Neuronal stem cell (in vitro differentiated cells): ENCODE measurements at regions not wholly inside any gene's neighbourhood (a gene's known extent, or its start where the extent isn't known, plus 50 kb on each side); places are given as distances from the start of the nearest gene placed in this dataset.

Experiments used
- DNase-seq: peaks from one replicate; pipeline ENCODE4 v3.0.0-alpha.2; 2013; ENCODE audit warnings: low spot score
- H2AFZ ChIP-seq: one replicate; pipeline ENCODE4 v1.6.1; 2013; ENCODE audit warnings: mild to moderate bottlenecking, low read length, inconsistent platforms
- H2AK5ac ChIP-seq: 2 replicates; pipeline ENCODE4 v1.6.1; 2013; ENCODE audit warnings: low read depth, mild to moderate bottlenecking, inconsistent platforms, low read length, moderate library complexity, mixed read lengths
- H2BK120ac ChIP-seq: 2 replicates; pipeline ENCODE4 v1.6.1; 2013; ENCODE audit warnings: low read depth, mild to moderate bottlenecking, inconsistent platforms, low read length, moderate library complexity, mixed read lengths
- H2BK12ac ChIP-seq: one replicate; pipeline ENCODE4 v1.6.1; 2013; ENCODE audit warnings: low read length, inconsistent platforms
- H2BK15ac ChIP-seq: 2 replicates; pipeline ENCODE4 v1.6.1; 2013; ENCODE audit warnings: mild to moderate bottlenecking, low read length, inconsistent platforms, mixed read lengths
- H2BK5ac ChIP-seq: one replicate; pipeline ENCODE4 v1.6.1; 2013; ENCODE audit warnings: inconsistent platforms, mild to moderate bottlenecking, low read length, moderate library complexity
- H3K14ac ChIP-seq: one replicate; pipeline ENCODE4 v1.6.1; 2013; ENCODE audit warnings: low read length, inconsistent platforms
- H3K18ac ChIP-seq: 2 replicates; pipeline ENCODE4 v1.6.1; 2013; ENCODE audit warnings: low read length, inconsistent platforms
- H3K23ac ChIP-seq: 2 replicates; pipeline ENCODE4 v1.6.1; 2013; ENCODE audit warnings: low read depth, mild to moderate bottlenecking, mixed read lengths, low read length, inconsistent platforms; ENCODE audit not compliant: poor library complexity
- H3K27ac ChIP-seq: replicated peaks from 3 replicates; pipeline ENCODE4 v1.5.1; 2013; ENCODE audit warnings: low read length, inconsistent platforms
- H3K27me3 ChIP-seq, 3 experiments: 2 replicates each; pipeline ENCODE4 v1.6.1; 2013; ENCODE audit warnings: low read length in 3 of 3, mild to moderate bottlenecking in 2 of 3, inconsistent platforms in 1 of 3, low read depth in 1 of 3, mixed read lengths in 1 of 3, moderate library complexity in 1 of 3; ENCODE audit not compliant: control insufficient read depth in 3 of 3, insufficient read depth in 3 of 3
- H3K36me3 ChIP-seq, 2 donors: replicated peaks in 1 of 2; 2 replicates each; pipeline ENCODE4 v1.6.1; 2013; ENCODE audit warnings: low read length in 2 of 2; ENCODE audit not compliant: control insufficient read depth in 2 of 2, insufficient read depth in 2 of 2
- H3K4ac ChIP-seq: 2 replicates; pipeline ENCODE4 v1.6.1; 2013; ENCODE audit warnings: inconsistent platforms, mild to moderate bottlenecking, low read length, moderate library complexity
- H3K4me1 ChIP-seq, 2 donors: 1 replicate in 1 of 2; 2 replicates in 1 of 2; pipeline ENCODE4 v1.6.1; 2013; ENCODE audit warnings: low read length in 2 of 2, low read depth in 1 of 2; ENCODE audit not compliant: control insufficient read depth in 2 of 2, insufficient read depth in 1 of 2
- H3K4me2 ChIP-seq: one replicate; pipeline ENCODE4 v1.6.1; 2013; ENCODE audit warnings: mild to moderate bottlenecking, low read length, inconsistent platforms; ENCODE audit not compliant: insufficient read depth, poor library complexity, severe bottlenecking
- H3K4me3 ChIP-seq, 2 donors: 2 replicates each; pipeline ENCODE4 v1.5.1; 2013; ENCODE audit warnings: low read length in 2 of 2, mild to moderate bottlenecking in 2 of 2, inconsistent platforms in 1 of 2, moderate library complexity in 1 of 2
- H3K79me1 ChIP-seq: one replicate; pipeline ENCODE4 v1.6.1; 2013; ENCODE audit warnings: low read depth, mild to moderate bottlenecking, inconsistent platforms, low read length, moderate library complexity
- H3K9ac ChIP-seq: one replicate; pipeline ENCODE4 v1.6.1; 2013; ENCODE audit warnings: mild to moderate bottlenecking, low read depth, low read length, inconsistent platforms; ENCODE audit not compliant: poor library complexity
- H3K9me3 ChIP-seq, 2 donors: replicated peaks in 1 of 2; 2 replicates each; pipeline versions ENCODE3 to v1.6.1; 2013; ENCODE audit warnings: low read length in 2 of 2, mild to moderate bottlenecking in 2 of 2, inconsistent platforms in 1 of 2, low read depth in 1 of 2, mixed read lengths in 1 of 2, moderate library complexity in 1 of 2; ENCODE audit not compliant: control insufficient read depth in 2 of 2, insufficient read depth in 1 of 2
- H4K8ac ChIP-seq: one replicate; pipeline ENCODE4 v1.6.1; 2013; ENCODE audit warnings: low read depth, mild to moderate bottlenecking, inconsistent platforms, low read length, moderate library complexity
- H4K91ac ChIP-seq: one replicate; pipeline ENCODE4 v1.6.1; 2013; ENCODE audit warnings: low read length, low read depth, mild to moderate bottlenecking, inconsistent platforms; ENCODE audit not compliant: poor library complexity
- WGBS, 2 donors: extraction: QIAGEN DNeasy Blood & Tissue Kit; methylation state at CpG; one replicate each; pipeline ENCODE4 v1.1.7; 2013; ENCODE audit warnings: missing lambda C conversion rate in 2 of 2, mixed read lengths in 1 of 2; ENCODE audit not compliant: insufficient read length in 2 of 2, insufficient replicate concordance in 1 of 2; ENCODE audit errors: extremely low coverage in 2 of 2; 5-methylcytosine and 5-hydroxymethylcytosine counted together

GRCh38 chr21:22691658-22692057 lies 1693.4 kb downstream of the NCAM2 start:
- no peak overlapping the region for H3K4me3 ChIP-seq
- H2BK120ac ChIP-seq, result no peak overlapping the region
- H3K27ac ChIP-seq, result no peak overlapping the region
- no peak overlapping the region for H3K9ac ChIP-seq
- no peak overlapping the region for H3K23ac ChIP-seq
- no peak overlapping the region for H3K14ac ChIP-seq
- no peak overlapping the region for H4K8ac ChIP-seq
- H3K79me1 ChIP-seq, result no peaks in the 10 kb centered on the region
- no peak overlapping the region for H3K4me2 ChIP-seq
- no peak overlapping the region for H2AFZ ChIP-seq
- no peak overlapping the region for H2BK15ac ChIP-seq
- H4K91ac ChIP-seq, result no peak overlapping the region
- H3K9me3 ChIP-seq, result no peaks in the 10 kb centered on the region
- DNase-seq, result no peak
- H3K4ac ChIP-seq, result no peak overlapping the region
- no peaks in the 10 kb centered on the region for H3K27me3 ChIP-seq
- no peak overlapping the region for H2BK12ac ChIP-seq
- H3K36me3 ChIP-seq, result no peaks in the 10 kb centered on the region
- H3K18ac ChIP-seq, result no peak overlapping the region
- no peak overlapping the region for H2AK5ac ChIP-seq
- no peaks in the 10 kb centered on the region for H3K4me1 ChIP-seq
- no peak overlapping the region for H2BK5ac ChIP-seq

DNA sequence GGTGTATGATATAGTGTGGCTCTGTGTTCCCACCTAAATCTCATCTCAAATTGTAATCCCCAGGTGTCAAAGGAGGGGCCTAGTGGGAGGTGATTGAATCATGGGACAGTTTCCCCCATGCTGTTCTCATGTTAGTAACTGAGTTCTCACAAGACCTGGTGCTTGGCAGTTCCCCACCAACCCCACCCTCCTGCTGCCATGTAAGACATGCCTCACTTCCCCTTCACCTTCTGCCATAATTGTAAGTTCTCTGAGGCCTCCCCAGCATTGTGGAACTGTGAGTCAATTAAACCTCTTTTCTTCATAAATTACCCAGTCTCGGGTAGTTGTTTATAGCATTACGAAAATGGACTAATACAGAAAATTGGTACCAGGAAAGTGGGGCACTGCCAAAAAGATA lies 1705.3 kb downstream of the NCAM2 start:
- Histone ChIP-seq H3K36me3 (no peaks in the 10 kb centered on the region), H4K91ac (no peak overlapping the region), H3K4me2 (no peak overlapping the region), H3K18ac (no peak overlapping the region), H3K4me3 (no peak overlapping the region), H3K14ac (no peak overlapping the region), H4K8ac (no peak overlapping the region), H3K23ac (no peak overlapping the region), H2BK120ac (no peak overlapping the region), H3K4me1 (no peaks in the 10 kb centered on the region), H3K9ac (no peak overlapping the region), H3K27ac (no peak overlapping the region), H3K27me3 (no peaks in the 10 kb centered on the region), H3K9me3 (peaks cover 0 to 2% of the 10 kb centered on the region in 2 donors), H2AK5ac (no peak overlapping the region), H2BK5ac (no peak overlapping the region), H3K4ac (no peak overlapping the region), H2BK15ac (no peak overlapping the region), H2BK12ac (no peak overlapping the region), H2AFZ (no peak overlapping the region), H3K79me1 (no peaks in the 10 kb centered on the region)
- DNase-seq, result no peak
- WGBS, 2 donors, result no CpG with 5 or more reads among the region's 2 CpGs

GRCh38 chr21:22710721-22711120 lies 1712.5 kb downstream of the NCAM2 start:
- Histone ChIP-seq H3K27me3 (no peaks in the 10 kb centered on the region), H3K9me3 (peaks cover 0 to 4% of the 10 kb centered on the region in 2 donors), H3K36me3 (no peaks in the 10 kb centered on the region), H2BK12ac (no peak overlapping the region), H3K4me3 (no peak overlapping the region), H3K4me2 (no peak overlapping the region), H3K14ac (no peak overlapping the region), H2BK5ac (no peak overlapping the region), H2BK15ac (no peak overlapping the region), H3K27ac (no peak overlapping the region), H4K8ac (no peak overlapping the region), H3K79me1 (no peaks in the 10 kb centered on the region), H3K18ac (no peak overlapping the region), H4K91ac (no peak overlapping the region), H2AK5ac (no peak overlapping the region), H2AFZ (no peak overlapping the region), H3K9ac (no peak overlapping the region), H3K4me1 (no peaks in the 10 kb centered on the region), H2BK120ac (no peak overlapping the region), H3K23ac (no peak overlapping the region), H3K4ac (no peak overlapping the region)
- DNase-seq, result no peak
- no CpG with 5 or more reads among the region's 3 CpGs for WGBS, 2 donors

- Histone ChIP-seq H3K9ac (no peak overlapping the region), H3K36me3 (no peaks in the 10 kb centered on the region), H3K4ac (no peak overlapping the region), H3K4me1 (no peaks in the 10 kb centered on the region), H2BK15ac (no peak overlapping the region), H2BK120ac (no peak overlapping the region), H3K79me1 (no peaks in the 10 kb centered on the region), H3K14ac (no peak overlapping the region), H3K18ac (no peak overlapping the region), H3K27ac (no peak overlapping the region), H3K4me2 (no peak overlapping the region), H3K9me3 (peaks cover 0 to 4% of the 10 kb centered on the region in 2 donors), H2AFZ (no peak overlapping the region), H3K27me3 (no peaks in the 10 kb centered on the region), H3K23ac (no peak overlapping the region), H4K8ac (no peak overlapping the region), H3K4me3 (no peak overlapping the region), H4K91ac (no peak overlapping the region), H2AK5ac (no peak overlapping the region), H2BK5ac (no peak overlapping the region), H2BK12ac (no peak overlapping the region)
- DNase-seq, result no peak
These were observed 1713.4 kb downstream of the NCAM2 start for GRCh38 chr21:22711636-22712035.
